B cell (primary cell): ENCODE measurements at regions not wholly inside any gene's neighbourhood (a gene's known extent, or its start where the extent isn't known, plus 50 kb on each side); places are given as distances from the start of the nearest gene placed in this dataset.

Source experiments
- ATAC-seq: fragments of 200-7000 bp; cut with Tn5 transposase; one replicate; pipeline ENCODE4 v1.10.0; 2021; ENCODE audit warnings: low read depth, mild to moderate bottlenecking, moderate number of reproducible peaks, moderate library complexity
- CTCF ChIA-PET: fragments of 350-600 bp; sonication (Branson Sonifier 250); formaldehyde crosslinking; loops from one replicate; lab custom pipeline; 2021; ENCODE audit warnings: antibody characterized with exemption, inconsistent platforms; lab: Charles Lee
- POLR2A ChIA-PET: fragments of 350-600 bp; sonication (Branson Sonifier 250); formaldehyde crosslinking; loops from one replicate; lab custom pipeline; 2021; ENCODE audit warnings: antibody characterized with exemption; lab: Charles Lee
- DNase-seq: peaks from one replicate; pipeline ENCODE4 v3.0.0; 2013
- H2AFZ ChIP-seq: 2 replicates; pipeline ENCODE4 v1.6.1; 2012; ENCODE audit warnings: mild to moderate bottlenecking, low read depth, low read length; ENCODE audit not compliant: insufficient read depth, poor library complexity, severe bottlenecking
- H3K27ac ChIP-seq, 2 donors: 1 replicate in 1 of 2; 2 replicates in 1 of 2; pipeline ENCODE4 v1.5.1; 2012 to 2013; ENCODE audit warnings: low read length in 2 of 2, mild to moderate bottlenecking in 2 of 2, moderate library complexity in 1 of 2
- H3K27me3 ChIP-seq, 4 experiments: fragments of 200-600 bp in 1 of 4; sonication (generic) in 1 of 4; replicated peaks in 1 of 4; 1 replicate in 2 of 4; 2 replicates in 2 of 4; pipeline versions ENCODE4 v1.6.1 to v1.7.0; 2013 to 2016; ENCODE audit warnings: low read length in 3 of 4, mild to moderate bottlenecking in 2 of 4, mixed read lengths in 1 of 4, moderate library complexity in 1 of 4; ENCODE audit not compliant: insufficient read depth in 4 of 4, control insufficient read depth in 3 of 4; ENCODE audit errors: control extremely low read depth in 1 of 4
- H3K36me3 ChIP-seq, 2 experiments: replicated peaks in 1 of 2; 1 replicate in 1 of 2; 2 replicates in 1 of 2; pipeline versions ENCODE4 v1.6.1 to v1.7.1; 2013; ENCODE audit warnings: low read length in 1 of 2; ENCODE audit not compliant: insufficient read depth in 2 of 2, control insufficient read depth in 1 of 2; ENCODE audit errors: control extremely low read depth in 1 of 2, extremely low read depth in 1 of 2
- H3K4me1 ChIP-seq, 2 donors: fragments of 200-600 bp in 1 of 2; sonication (generic) in 1 of 2; 1 replicate in 1 of 2; 2 replicates in 1 of 2; pipeline versions ENCODE4 v1.5.1 to v1.6.1; 2013 to 2017; ENCODE audit warnings: low read length in 2 of 2; ENCODE audit not compliant: control insufficient read depth in 2 of 2, insufficient read depth in 2 of 2
- H3K4me2 ChIP-seq: replicated peaks from 2 replicates; pipeline ENCODE3; 2012; ENCODE audit warnings: mild to moderate bottlenecking, low read depth, low read length; ENCODE audit not compliant: poor library complexity, severe bottlenecking
- H3K4me3 ChIP-seq, 5 experiments: fragments of 200-600 bp in 1 of 5; sonication (generic) in 1 of 5; 1 replicate in 3 of 5; 2 replicates in 2 of 5; pipeline versions ENCODE4 v1.5.1 to v1.7.0; 2011 to 2016; ENCODE audit warnings: low read length in 4 of 5, mild to moderate bottlenecking in 4 of 5, low read depth in 2 of 5, control low read depth in 1 of 5, moderate library complexity in 1 of 5; ENCODE audit not compliant: insufficient read depth in 1 of 5; ENCODE audit errors: control extremely low read depth in 1 of 5, extremely low read depth in 1 of 5
- H3K79me2 ChIP-seq: fragments of 200-600 bp; sonication (generic); one replicate; pipeline ENCODE4 v1.6.0; 2016; ENCODE audit warnings: low read length; ENCODE audit not compliant: control insufficient read depth, insufficient read depth
- H3K9ac ChIP-seq: fragments of 200-600 bp; sonication (generic); 2 replicates; pipeline ENCODE4 v1.6.1; 2017; ENCODE audit warnings: mild to moderate bottlenecking, low read length, moderate library complexity
- H3K9me3 ChIP-seq, 3 donors: one replicate each; pipeline versions ENCODE4 v1.6.1 to v1.7.1; 2013; ENCODE audit warnings: low read length in 2 of 3; ENCODE audit not compliant: control insufficient read depth in 2 of 3, insufficient read depth in 1 of 3; ENCODE audit errors: control extremely low read depth in 1 of 3
- H4K20me1 ChIP-seq: 2 replicates; pipeline ENCODE4 v1.6.0; 2012; ENCODE audit warnings: mild to moderate bottlenecking, low read length; ENCODE audit not compliant: insufficient read depth, control insufficient read depth, poor library complexity, severe bottlenecking
- H3K27ac Mint-ChIP-seq: one replicate; pipeline ENCODE4 v1.8.0; 2021; ENCODE audit warnings: mixed read lengths
- H3K27me3 Mint-ChIP-seq: one replicate; pipeline ENCODE4 v1.8.0; 2021; ENCODE audit warnings: mixed read lengths
- H3K4me1 Mint-ChIP-seq: one replicate; pipeline ENCODE4 v1.8.0; 2021; ENCODE audit warnings: mixed read lengths
- H3K4me3 Mint-ChIP-seq: one replicate; pipeline ENCODE4 v1.8.0; 2021; ENCODE audit warnings: mixed read lengths
- H3K9me3 Mint-ChIP-seq: one replicate; pipeline ENCODE4 v1.8.0; 2022; ENCODE audit warnings: mixed read lengths; ENCODE audit not compliant: insufficient read depth
- EZH2 ChIP-seq: IDR thresholded peaks from 2 replicates; pipeline ENCODE4 v1.6.1; 2012; ENCODE audit warnings: borderline replicate concordance, low read depth, mild to moderate bottlenecking, moderate library complexity, low read length; ENCODE audit not compliant: insufficient read depth, poor library complexity, severe bottlenecking
- WGBS: methylation state at CpG from one replicate; pipeline ENCODE4 v1.1.5; 2013; ENCODE audit warnings: missing lambda C conversion rate; ENCODE audit not compliant: insufficient coverage; 5-methylcytosine and 5-hydroxymethylcytosine counted together
- intact Hi-C: fragments of 100-400 bp; cut with micrococcal nuclease; formaldehyde crosslinking; loops from one replicate; pipeline ENCODE4 v1.10.0; 2022
- TF ChIP-seq, protein P1 (sequence below): fragments of 200-600 bp; IDR thresholded peaks from one replicate; pipeline ENCODE4 v1.8.0; 2022; ENCODE audit warnings: antibody characterized with exemption, mild to moderate bottlenecking

DNA sequence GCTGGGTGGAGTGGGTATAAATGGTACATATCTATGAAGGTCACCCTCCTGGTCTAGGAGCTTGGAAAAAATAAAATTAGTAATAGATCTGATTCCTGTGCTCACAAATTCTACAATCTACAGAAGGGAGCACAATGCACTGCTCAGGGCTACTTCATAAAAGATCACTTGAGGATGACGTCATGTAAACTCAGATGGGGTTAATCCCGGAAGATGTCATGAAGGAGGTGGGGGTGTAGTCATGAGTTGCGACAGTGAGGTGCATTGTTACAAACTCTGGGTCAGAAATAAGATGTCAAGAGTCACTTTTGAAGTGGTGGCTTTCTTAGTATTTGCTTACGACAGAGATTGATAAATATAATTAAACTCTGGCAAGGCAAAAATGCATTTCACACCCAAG is 68.2 kb downstream of the LHX9 start:
- TF ChIP-seq, protein P1, sequence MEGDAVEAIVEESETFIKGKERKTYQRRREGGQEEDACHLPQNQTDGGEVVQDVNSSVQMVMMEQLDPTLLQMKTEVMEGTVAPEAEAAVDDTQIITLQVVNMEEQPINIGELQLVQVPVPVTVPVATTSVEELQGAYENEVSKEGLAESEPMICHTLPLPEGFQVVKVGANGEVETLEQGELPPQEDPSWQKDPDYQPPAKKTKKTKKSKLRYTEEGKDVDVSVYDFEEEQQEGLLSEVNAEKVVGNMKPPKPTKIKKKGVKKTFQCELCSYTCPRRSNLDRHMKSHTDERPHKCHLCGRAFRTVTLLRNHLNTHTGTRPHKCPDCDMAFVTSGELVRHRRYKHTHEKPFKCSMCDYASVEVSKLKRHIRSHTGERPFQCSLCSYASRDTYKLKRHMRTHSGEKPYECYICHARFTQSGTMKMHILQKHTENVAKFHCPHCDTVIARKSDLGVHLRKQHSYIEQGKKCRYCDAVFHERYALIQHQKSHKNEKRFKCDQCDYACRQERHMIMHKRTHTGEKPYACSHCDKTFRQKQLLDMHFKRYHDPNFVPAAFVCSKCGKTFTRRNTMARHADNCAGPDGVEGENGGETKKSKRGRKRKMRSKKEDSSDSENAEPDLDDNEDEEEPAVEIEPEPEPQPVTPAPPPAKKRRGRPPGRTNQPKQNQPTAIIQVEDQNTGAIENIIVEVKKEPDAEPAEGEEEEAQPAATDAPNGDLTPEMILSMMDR: no peak
- TF ChIP-seq EZH2: no peak
- H3K4me3 Mint-ChIP-seq: no peak overlapping the region
- ChIA-PET CTCF (no interaction called here), POLR2A (no interaction called here)
- Histone ChIP-seq H3K4me1 (no peaks in the 10 kb centered on the region), H3K9ac (no peak overlapping the region), H4K20me1 (no peaks in the 10 kb centered on the region), H3K27ac (no peak overlapping the region), H3K9me3 (no peaks in the 10 kb centered on the region), H2AFZ (no peak overlapping the region), H3K36me3 (no peaks in the 10 kb centered on the region), H3K4me3 (no peak overlapping the region), H3K27me3 (no peaks in the 10 kb centered on the region), H3K4me2 (no peak overlapping the region), H3K79me2 (no peaks in the 10 kb centered on the region)
- DNase-seq (no peak), ATAC-seq (no peak)
- no peak overlapping the region for H3K27ac Mint-ChIP-seq
- H3K9me3 Mint-ChIP-seq: no peaks in the 10 kb centered on the region
- H3K27me3 Mint-ChIP-seq: peaks cover 15% of the 10 kb centered on the region
- 90% methylated on average over 3 of the region's 4 CpGs for WGBS
- no peaks in the 10 kb centered on the region for H3K4me1 Mint-ChIP-seq
- intact Hi-C loops: no loop called here

DNA sequence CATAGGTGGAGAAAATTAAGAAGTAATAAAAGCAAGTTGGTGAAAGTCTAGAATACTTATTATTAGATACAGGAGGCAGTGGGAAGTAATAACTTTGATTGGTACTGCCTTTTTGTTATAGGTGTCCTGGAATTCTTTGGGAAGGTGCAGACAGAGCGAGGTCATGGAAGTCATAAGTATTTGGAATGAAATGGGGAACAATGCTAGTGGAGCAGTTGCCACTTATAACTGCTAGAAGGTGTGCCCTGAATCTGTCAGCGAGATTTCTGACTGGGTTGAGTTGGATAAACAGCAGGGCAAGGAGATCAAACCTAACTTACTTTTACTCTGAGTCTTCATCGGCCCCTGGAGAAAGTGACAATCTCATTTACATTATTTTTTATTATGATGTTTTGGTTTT is 69.6 kb downstream of the LHX9 start:
- H3K27me3 ChIP-seq: no peaks in the 10 kb centered on the region
- CTCF ChIA-PET: no interaction called here
- no peaks in the 10 kb centered on the region for H3K9me3 ChIP-seq
- no peak for TF ChIP-seq EZH2
- TF ChIP-seq, protein P1: no peak
- no peaks in the 10 kb centered on the region for H4K20me1 ChIP-seq
- H3K79me2 ChIP-seq: no peaks in the 10 kb centered on the region
- no peak overlapping the region for H3K27ac Mint-ChIP-seq
- H3K27me3 Mint-ChIP-seq: peaks cover 11% of the 10 kb centered on the region
- DNase-seq (no peak), ATAC-seq (no peak)
- H2AFZ ChIP-seq: no peak overlapping the region
- no peak overlapping the region for H3K9ac ChIP-seq
- intact Hi-C loops: no loop called here
- no peak overlapping the region for H3K4me3 Mint-ChIP-seq
- H3K9me3 Mint-ChIP-seq: no peaks in the 10 kb centered on the region
- no peak overlapping the region for H3K4me3 ChIP-seq
- no peaks in the 10 kb centered on the region for H3K4me1 Mint-ChIP-seq
- H3K27ac ChIP-seq: no peak overlapping the region
- POLR2A ChIA-PET: no interaction called here
- H3K4me2 ChIP-seq: no peak overlapping the region
- 71% methylated on average over 1 of the region's 3 CpGs for WGBS
- no peaks in the 10 kb centered on the region for H3K36me3 ChIP-seq
- H3K4me1 ChIP-seq: no peaks in the 10 kb centered on the region
